Neuronal stem cell (in vitro differentiated cells): ENCODE measurements at regions not wholly inside any gene's neighbourhood (a gene's known extent, or its start where the extent isn't known, plus 50 kb on each side); places are given as distances from the start of the nearest gene placed in this dataset.

ENCODE experiments used
- DNase-seq: peaks from one replicate; pipeline ENCODE4 v3.0.0-alpha.2; 2013; ENCODE audit warnings: low spot score
- H2AFZ ChIP-seq: one replicate; pipeline ENCODE4 v1.6.1; 2013; ENCODE audit warnings: mild to moderate bottlenecking, low read length, inconsistent platforms
- H2AK5ac ChIP-seq: 2 replicates; pipeline ENCODE4 v1.6.1; 2013; ENCODE audit warnings: low read depth, mild to moderate bottlenecking, inconsistent platforms, low read length, moderate library complexity, mixed read lengths
- H2BK120ac ChIP-seq: 2 replicates; pipeline ENCODE4 v1.6.1; 2013; ENCODE audit warnings: low read depth, mild to moderate bottlenecking, inconsistent platforms, low read length, moderate library complexity, mixed read lengths
- H2BK12ac ChIP-seq: one replicate; pipeline ENCODE4 v1.6.1; 2013; ENCODE audit warnings: low read length, inconsistent platforms
- H2BK15ac ChIP-seq: 2 replicates; pipeline ENCODE4 v1.6.1; 2013; ENCODE audit warnings: mild to moderate bottlenecking, low read length, inconsistent platforms, mixed read lengths
- H2BK5ac ChIP-seq: one replicate; pipeline ENCODE4 v1.6.1; 2013; ENCODE audit warnings: inconsistent platforms, mild to moderate bottlenecking, low read length, moderate library complexity
- H3K14ac ChIP-seq: one replicate; pipeline ENCODE4 v1.6.1; 2013; ENCODE audit warnings: low read length, inconsistent platforms
- H3K18ac ChIP-seq: 2 replicates; pipeline ENCODE4 v1.6.1; 2013; ENCODE audit warnings: low read length, inconsistent platforms
- H3K23ac ChIP-seq: 2 replicates; pipeline ENCODE4 v1.6.1; 2013; ENCODE audit warnings: low read depth, mild to moderate bottlenecking, mixed read lengths, low read length, inconsistent platforms; ENCODE audit not compliant: poor library complexity
- H3K27ac ChIP-seq: replicated peaks from 3 replicates; pipeline ENCODE4 v1.5.1; 2013; ENCODE audit warnings: low read length, inconsistent platforms
- H3K27me3 ChIP-seq, 3 experiments: 2 replicates each; pipeline ENCODE4 v1.6.1; 2013; ENCODE audit warnings: low read length in 3 of 3, mild to moderate bottlenecking in 2 of 3, inconsistent platforms in 1 of 3, low read depth in 1 of 3, mixed read lengths in 1 of 3, moderate library complexity in 1 of 3; ENCODE audit not compliant: control insufficient read depth in 3 of 3, insufficient read depth in 3 of 3
- H3K36me3 ChIP-seq, 2 donors: replicated peaks in 1 of 2; 2 replicates each; pipeline ENCODE4 v1.6.1; 2013; ENCODE audit warnings: low read length in 2 of 2; ENCODE audit not compliant: control insufficient read depth in 2 of 2, insufficient read depth in 2 of 2
- H3K4ac ChIP-seq: 2 replicates; pipeline ENCODE4 v1.6.1; 2013; ENCODE audit warnings: inconsistent platforms, mild to moderate bottlenecking, low read length, moderate library complexity
- H3K4me1 ChIP-seq, 2 donors: 1 replicate in 1 of 2; 2 replicates in 1 of 2; pipeline ENCODE4 v1.6.1; 2013; ENCODE audit warnings: low read length in 2 of 2, low read depth in 1 of 2; ENCODE audit not compliant: control insufficient read depth in 2 of 2, insufficient read depth in 1 of 2
- H3K4me2 ChIP-seq: one replicate; pipeline ENCODE4 v1.6.1; 2013; ENCODE audit warnings: mild to moderate bottlenecking, low read length, inconsistent platforms; ENCODE audit not compliant: insufficient read depth, poor library complexity, severe bottlenecking
- H3K4me3 ChIP-seq, 2 donors: 2 replicates each; pipeline ENCODE4 v1.5.1; 2013; ENCODE audit warnings: low read length in 2 of 2, mild to moderate bottlenecking in 2 of 2, inconsistent platforms in 1 of 2, moderate library complexity in 1 of 2
- H3K79me1 ChIP-seq: one replicate; pipeline ENCODE4 v1.6.1; 2013; ENCODE audit warnings: low read depth, mild to moderate bottlenecking, inconsistent platforms, low read length, moderate library complexity
- H3K9ac ChIP-seq: one replicate; pipeline ENCODE4 v1.6.1; 2013; ENCODE audit warnings: mild to moderate bottlenecking, low read depth, low read length, inconsistent platforms; ENCODE audit not compliant: poor library complexity
- H3K9me3 ChIP-seq, 2 donors: replicated peaks in 1 of 2; 2 replicates each; pipeline versions ENCODE3 to v1.6.1; 2013; ENCODE audit warnings: low read length in 2 of 2, mild to moderate bottlenecking in 2 of 2, inconsistent platforms in 1 of 2, low read depth in 1 of 2, mixed read lengths in 1 of 2, moderate library complexity in 1 of 2; ENCODE audit not compliant: control insufficient read depth in 2 of 2, insufficient read depth in 1 of 2
- H4K8ac ChIP-seq: one replicate; pipeline ENCODE4 v1.6.1; 2013; ENCODE audit warnings: low read depth, mild to moderate bottlenecking, inconsistent platforms, low read length, moderate library complexity
- H4K91ac ChIP-seq: one replicate; pipeline ENCODE4 v1.6.1; 2013; ENCODE audit warnings: low read length, low read depth, mild to moderate bottlenecking, inconsistent platforms; ENCODE audit not compliant: poor library complexity
- WGBS, 2 donors: extraction: QIAGEN DNeasy Blood & Tissue Kit; methylation state at CpG; one replicate each; pipeline ENCODE4 v1.1.7; 2013; ENCODE audit warnings: missing lambda C conversion rate in 2 of 2, mixed read lengths in 1 of 2; ENCODE audit not compliant: insufficient read length in 2 of 2, insufficient replicate concordance in 1 of 2; ENCODE audit errors: extremely low coverage in 2 of 2; 5-methylcytosine and 5-hydroxymethylcytosine counted together

GRCh38 chr3:14039149-14039548, 85.5 kb downstream of the CHCHD4 start:
- no peak overlapping the region for H3K23ac ChIP-seq
- no peaks in the 10 kb centered on the region for H3K79me1 ChIP-seq
- no peak overlapping the region for H2BK12ac ChIP-seq
- H3K14ac ChIP-seq = no peak overlapping the region
- no peaks in the 10 kb centered on the region for H3K36me3 ChIP-seq
- H3K27ac ChIP-seq = no peak overlapping the region
- H4K91ac ChIP-seq = no peak overlapping the region
- DNase-seq = no peak
- H2BK120ac ChIP-seq = no peak overlapping the region
- H3K4me1 ChIP-seq = no peaks in the 10 kb centered on the region
- no peak overlapping the region for H2AFZ ChIP-seq
- no peak overlapping the region for H2AK5ac ChIP-seq
- H3K9me3 ChIP-seq = peaks cover 0 to 5% of the 10 kb centered on the region in 2 donors
- no peak overlapping the region for H2BK5ac ChIP-seq
- no peak overlapping the region for H2BK15ac ChIP-seq
- H3K18ac ChIP-seq = no peak overlapping the region
- no peak overlapping the region for H4K8ac ChIP-seq
- H3K4ac ChIP-seq = no peak overlapping the region
- H3K4me2 ChIP-seq = no peak overlapping the region
- WGBS, 2 donors = no CpG with 5 or more reads among the region's 2 CpGs
- H3K4me3 ChIP-seq = no peak overlapping the region
- H3K9ac ChIP-seq = no peak overlapping the region
- H3K27me3 ChIP-seq = peaks cover 0 to 12% (median 0%) of the 10 kb centered on the region in 3 experiments

- Histone ChIP-seq H3K23ac (no peak overlapping the region), H2BK120ac (no peak overlapping the region), H3K4me1 (no peaks in the 10 kb centered on the region), H3K18ac (no peak overlapping the region), H2BK12ac (no peak overlapping the region), H3K27ac (no peak overlapping the region), H3K27me3 (peaks cover 0 to 5% (median 0%) of the 10 kb centered on the region in 3 experiments), H3K4me3 (no peak overlapping the region), H2BK15ac (no peak overlapping the region), H3K9me3 (peaks cover 0 to 5% of the 10 kb centered on the region in 2 donors), H3K14ac (no peak overlapping the region), H3K79me1 (no peaks in the 10 kb centered on the region), H4K91ac (no peak overlapping the region), H3K4ac (no peak overlapping the region), H2AFZ (no peak overlapping the region), H3K36me3 (no peaks in the 10 kb centered on the region), H3K4me2 (no peak overlapping the region), H3K9ac (no peak overlapping the region), H2AK5ac (no peak overlapping the region), H4K8ac (no peak overlapping the region), H2BK5ac (no peak overlapping the region)
- WGBS, 2 donors = no CpG with 5 or more reads among the region's 22 CpGs
- DNase-seq = no peak
Measured at GRCh38 chr3:14037211-14037610, 87.5 kb downstream of the CHCHD4 start.

GRCh38 chr3:14033023-14033422, 91.6 kb downstream of the CHCHD4 start:
- no peak for DNase-seq
- no peaks in the 10 kb centered on the region for H3K36me3 ChIP-seq
- H2BK120ac ChIP-seq = no peak overlapping the region
- no peak overlapping the region for H3K4ac ChIP-seq
- no peak overlapping the region for H3K4me2 ChIP-seq
- WGBS, 2 donors = no CpG with 5 or more reads among the region's 1 CpG
- H3K27ac ChIP-seq = no peak overlapping the region
- peaks cover 0 to 5% of the 10 kb centered on the region in 2 donors for H3K9me3 ChIP-seq
- H3K9ac ChIP-seq = no peak overlapping the region
- H4K8ac ChIP-seq = no peak overlapping the region
- no peak overlapping the region for H3K4me3 ChIP-seq
- H3K18ac ChIP-seq = no peak overlapping the region
- H2BK12ac ChIP-seq = no peak overlapping the region
- no peak overlapping the region for H2BK15ac ChIP-seq
- H2AFZ ChIP-seq = no peak overlapping the region
- no peak overlapping the region for H3K23ac ChIP-seq
- H3K27me3 ChIP-seq = no peaks in the 10 kb centered on the region
- no peak overlapping the region for H4K91ac ChIP-seq
- no peaks in the 10 kb centered on the region for H3K4me1 ChIP-seq
- no peak overlapping the region for H2BK5ac ChIP-seq
- H3K79me1 ChIP-seq = no peaks in the 10 kb centered on the region
- H2AK5ac ChIP-seq = no peak overlapping the region
- H3K14ac ChIP-seq = no peak overlapping the region

- no peak overlapping the region for H2BK5ac ChIP-seq
- peak overlapping the region; percentile 28 for H2AFZ ChIP-seq
- H3K4me2 ChIP-seq = no peak overlapping the region
- H3K27ac ChIP-seq = no peak overlapping the region
- H3K9ac ChIP-seq = no peak overlapping the region
- no peaks in the 10 kb centered on the region for H3K79me1 ChIP-seq
- peaks cover 0 to 5% of the 10 kb centered on the region in 2 donors for H3K9me3 ChIP-seq
- H3K14ac ChIP-seq = no peak overlapping the region
- no peak overlapping the region for H2BK12ac ChIP-seq
- H4K8ac ChIP-seq = no peak overlapping the region
- H2BK120ac ChIP-seq = no peak overlapping the region
- no peak overlapping the region for H3K23ac ChIP-seq
- H3K27me3 ChIP-seq = no peaks in the 10 kb centered on the region
- H3K4me1 ChIP-seq = no peaks in the 10 kb centered on the region
- H3K36me3 ChIP-seq = no peaks in the 10 kb centered on the region
- H2BK15ac ChIP-seq = no peak overlapping the region
- H2AK5ac ChIP-seq = no peak overlapping the region
- H3K18ac ChIP-seq = no peak overlapping the region
- no CpG with 5 or more reads among the region's 3 CpGs for WGBS, 2 donors
- H3K4ac ChIP-seq = no peak overlapping the region
- no peak overlapping the region for H3K4me3 ChIP-seq
- no peak overlapping the region for H4K91ac ChIP-seq
- DNase-seq = no peak
Measured at GRCh38 chr3:14031271-14031670, 93.4 kb downstream of the CHCHD4 start.
